Raji (cell line): ENCODE measurements at regions not wholly inside any gene's neighbourhood (a gene's known extent, or its start where the extent isn't known, plus 50 kb on each side); places are given as distances from the start of the nearest gene placed in this dataset.

Experiments
- POLR2A ChIP-seq: IDR thresholded peaks from 2 replicates; pipeline ENCODE4 v1.6.1; 2011; ENCODE audit warnings: low read depth, low read length, control low read depth; ENCODE audit not compliant: insufficient read depth

DNA sequence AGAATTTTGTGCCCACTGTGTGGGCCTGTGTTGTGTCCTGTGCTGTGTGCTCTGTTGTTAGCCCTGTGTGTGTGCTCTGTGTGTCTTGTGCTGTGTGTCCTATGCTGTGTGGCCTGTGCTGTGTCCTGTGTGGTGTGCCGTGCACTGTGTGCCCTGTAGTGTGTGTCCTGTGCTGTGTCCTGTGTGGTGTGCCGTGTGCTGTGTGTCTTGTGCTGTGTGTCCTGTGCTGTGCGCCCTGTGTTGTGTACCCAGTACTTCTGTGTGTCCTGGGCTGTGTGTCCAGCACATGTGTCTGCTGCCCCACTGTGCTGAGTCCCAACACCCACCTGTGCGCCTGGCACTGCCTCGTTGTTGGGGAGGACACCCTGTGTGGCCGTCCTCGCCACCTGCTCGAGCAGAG lies 53.2 kb upstream of the CHRNA7 start:
- TF ChIP-seq POLR2A = no peak

DNA sequence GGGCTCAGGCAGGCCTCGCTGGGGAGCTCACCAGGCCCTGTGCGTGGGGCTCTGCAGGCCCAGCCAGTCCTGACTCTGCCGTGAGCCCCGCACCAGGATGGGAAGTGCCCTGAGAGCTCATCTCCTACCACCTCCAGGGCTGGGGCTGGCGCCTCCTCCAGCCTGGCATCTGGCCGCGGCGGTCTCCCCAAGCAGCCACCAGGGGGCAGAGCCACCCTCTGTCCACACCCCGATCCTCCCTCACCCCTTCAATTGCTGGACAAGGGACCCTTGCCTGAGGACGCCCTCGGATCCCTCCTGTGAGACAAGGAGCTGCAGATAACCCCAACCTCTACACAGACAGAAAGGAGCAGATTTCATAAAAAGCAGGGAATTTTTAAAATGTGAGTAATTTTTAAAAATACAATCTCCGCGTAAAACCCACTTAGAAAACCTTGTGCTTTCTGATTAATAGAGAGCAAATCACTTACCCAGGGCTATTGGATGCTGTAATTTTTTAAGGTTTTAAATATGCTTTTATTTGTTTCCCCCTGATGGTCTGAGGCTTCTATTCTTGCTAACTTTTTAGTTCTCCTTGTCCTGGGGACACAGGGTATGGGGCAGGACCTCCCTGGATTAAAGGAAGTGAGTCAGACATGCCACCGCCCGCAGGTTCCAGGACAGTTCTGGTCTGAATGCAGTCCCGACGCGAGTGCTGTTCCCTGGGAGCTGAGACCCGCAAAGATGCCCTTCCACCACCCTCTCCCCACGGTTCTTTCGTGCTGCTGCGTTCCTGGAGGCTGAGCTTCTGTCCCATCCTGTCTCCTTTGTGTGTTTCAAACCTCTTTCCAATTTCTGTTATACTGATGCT lies 52.3 kb upstream of the CHRNA7 start:
- no peak for TF ChIP-seq POLR2A
